ENCODE measurements at regions not wholly inside any gene's neighbourhood (a gene's known extent, or its start where the extent isn't known, plus 50 kb on each side); places are given as distances from the start of the nearest gene placed in this dataset.

GRCh38 chr3:72116226-72116625, 331.3 kb upstream of the PROK2 start:
- Histone ChIP-seq H3K56ac (ENCODE audit: low read length) (no peak overlapping the region), H2AK5ac (ENCODE audit: low read length) (no peak overlapping the region), H4K8ac (ENCODE audit: low read depth, low read length) (no peak overlapping the region), H3K9ac (ENCODE audit: low read length) (no peak overlapping the region), H3K23ac (ENCODE audit: low read length) (no peak overlapping the region), H3K79me2 (ENCODE audit: control insufficient read depth, insufficient read depth, low read length) (no peaks in the 10 kb centered on the region), H3K27me3 (ENCODE audit: insufficient read depth, low read length, poor library complexity) (no peaks in the 10 kb centered on the region), H4K5ac (ENCODE audit: low read length) (no peak overlapping the region), H2BK15ac (replicated peaks; ENCODE audit: low read depth) (no peak overlapping the region), H3K27ac (ENCODE audit: low read depth, low read length) (no peak overlapping the region), H3K4me1 (ENCODE audit: control insufficient read depth, low read depth, low read length) (no peaks in the 10 kb centered on the region), H3K18ac (ENCODE audit: low read length) (no peak overlapping the region), H3K4me3 (ENCODE audit: low read length) (no peak overlapping the region), H2BK120ac (ENCODE audit: low read depth, low read length) (no peak overlapping the region), H3K4me2 (ENCODE audit: low read length) (no peak overlapping the region), H3K79me1 (ENCODE audit: low read length) (no peaks in the 10 kb centered on the region), H3K4ac (ENCODE audit: low read depth, low read length) (no peak overlapping the region), H3K36me3 (ENCODE audit: control insufficient read depth, insufficient read depth, low read length) (no peaks in the 10 kb centered on the region), H2BK5ac (ENCODE audit: low read length) (no peak overlapping the region)
- no peak for DNase-seq
- no CpG with 5 or more reads among the region's 7 CpGs for WGBS (ENCODE audit: extremely low coverage, insufficient coverage, low lambda C conversion rate)

- Histone ChIP-seq H3K79me2 (ENCODE audit: control insufficient read depth, insufficient read depth, low read length) (no peaks in the 10 kb centered on the region), H2BK5ac (ENCODE audit: low read length) (no peak overlapping the region), H3K18ac (ENCODE audit: low read length) (no peak overlapping the region), H3K4me3 (ENCODE audit: low read length) (no peak overlapping the region), H4K5ac (ENCODE audit: low read length) (no peak overlapping the region), H3K9ac (ENCODE audit: low read length) (no peak overlapping the region), H2BK120ac (ENCODE audit: low read depth, low read length) (no peak overlapping the region), H3K56ac (ENCODE audit: low read length) (no peak overlapping the region), H3K4me1 (ENCODE audit: control insufficient read depth, low read depth, low read length) (no peaks in the 10 kb centered on the region), H3K4ac (ENCODE audit: low read depth, low read length) (no peak overlapping the region), H3K27ac (ENCODE audit: low read depth, low read length) (no peak overlapping the region), H3K27me3 (ENCODE audit: insufficient read depth, low read length, poor library complexity) (no peaks in the 10 kb centered on the region), H3K4me2 (ENCODE audit: low read length) (no peak overlapping the region), H2BK15ac (replicated peaks; ENCODE audit: low read depth) (no peak overlapping the region), H3K23ac (ENCODE audit: low read length) (no peak overlapping the region), H2AK5ac (ENCODE audit: low read length) (no peak overlapping the region), H3K36me3 (ENCODE audit: control insufficient read depth, insufficient read depth, low read length) (no peaks in the 10 kb centered on the region), H4K8ac (ENCODE audit: low read depth, low read length) (no peak overlapping the region), H3K79me1 (ENCODE audit: low read length) (no peaks in the 10 kb centered on the region)
- WGBS (ENCODE audit: extremely low coverage, insufficient coverage, low lambda C conversion rate) = no CpG with 5 or more reads among the region's 6 CpGs
- no peak for DNase-seq
Measured at GRCh38 chr3:72115307-72115706, 330.4 kb upstream of the PROK2 start.

- no peak overlapping the region for H2BK15ac ChIP-seq (replicated peaks; ENCODE audit: low read depth)
- no peak overlapping the region for H3K56ac ChIP-seq (ENCODE audit: low read length)
- no peak overlapping the region for H3K27ac ChIP-seq (ENCODE audit: low read depth, low read length)
- H2AK5ac ChIP-seq (ENCODE audit: low read length) = no peak overlapping the region
- no peak overlapping the region for H3K4me3 ChIP-seq (ENCODE audit: low read length)
- no peaks in the 10 kb centered on the region for H3K36me3 ChIP-seq (ENCODE audit: control insufficient read depth, insufficient read depth, low read length)
- no peaks in the 10 kb centered on the region for H3K79me1 ChIP-seq (ENCODE audit: low read length)
- no peak overlapping the region for H3K9ac ChIP-seq (ENCODE audit: low read length)
- no peak overlapping the region for H3K4ac ChIP-seq (ENCODE audit: low read depth, low read length)
- DNase-seq = no peak
- no peak overlapping the region for H2BK5ac ChIP-seq (ENCODE audit: low read length)
- H3K4me1 ChIP-seq (ENCODE audit: control insufficient read depth, low read depth, low read length) = no peaks in the 10 kb centered on the region
- H4K5ac ChIP-seq (ENCODE audit: low read length) = no peak overlapping the region
- no peaks in the 10 kb centered on the region for H3K79me2 ChIP-seq (ENCODE audit: control insufficient read depth, insufficient read depth, low read length)
- no peak overlapping the region for H4K8ac ChIP-seq (ENCODE audit: low read depth, low read length)
- H3K27me3 ChIP-seq (ENCODE audit: insufficient read depth, low read length, poor library complexity) = no peaks in the 10 kb centered on the region
- no CpG with 5 or more reads among the region's 5 CpGs for WGBS (ENCODE audit: extremely low coverage, insufficient coverage, low lambda C conversion rate)
- H3K23ac ChIP-seq (ENCODE audit: low read length) = no peak overlapping the region
- no peak overlapping the region for H3K18ac ChIP-seq (ENCODE audit: low read length)
- H3K4me2 ChIP-seq (ENCODE audit: low read length) = no peak overlapping the region
- no peak overlapping the region for H2BK120ac ChIP-seq (ENCODE audit: low read depth, low read length)
Measured at GRCh38 chr3:72114773-72115172, 329.8 kb upstream of the PROK2 start.

- Histone ChIP-seq H2BK5ac (ENCODE audit: low read length) (no peak overlapping the region), H3K9ac (ENCODE audit: low read length) (no peak overlapping the region), H4K5ac (ENCODE audit: low read length) (no peak overlapping the region), H2BK120ac (ENCODE audit: low read depth, low read length) (no peak overlapping the region), H3K27ac (ENCODE audit: low read depth, low read length) (no peak overlapping the region), H2AK5ac (ENCODE audit: low read length) (no peak overlapping the region), H3K4me1 (ENCODE audit: control insufficient read depth, low read depth, low read length) (no peaks in the 10 kb centered on the region), H3K4me3 (ENCODE audit: low read length) (no peak overlapping the region), H3K4me2 (ENCODE audit: low read length) (no peak overlapping the region), H3K23ac (ENCODE audit: low read length) (no peak overlapping the region), H3K4ac (ENCODE audit: low read depth, low read length) (no peak overlapping the region), H3K27me3 (ENCODE audit: insufficient read depth, low read length, poor library complexity) (no peaks in the 10 kb centered on the region), H3K79me1 (ENCODE audit: low read length) (no peaks in the 10 kb centered on the region), H3K36me3 (ENCODE audit: control insufficient read depth, insufficient read depth, low read length) (no peaks in the 10 kb centered on the region), H3K79me2 (ENCODE audit: control insufficient read depth, insufficient read depth, low read length) (no peaks in the 10 kb centered on the region), H3K56ac (ENCODE audit: low read length) (no peak overlapping the region), H3K18ac (ENCODE audit: low read length) (no peak overlapping the region), H2BK15ac (replicated peaks; ENCODE audit: low read depth) (no peak overlapping the region), H4K8ac (ENCODE audit: low read depth, low read length) (no peak overlapping the region)
- DNase-seq = no peak
- no CpG with 5 or more reads among the region's 3 CpGs for WGBS (ENCODE audit: extremely low coverage, insufficient coverage, low lambda C conversion rate)
Measured at GRCh38 chr3:72113964-72114363, 329.0 kb upstream of the PROK2 start.

- Histone ChIP-seq H4K5ac (ENCODE audit: low read length) (no peak overlapping the region), H3K36me3 (ENCODE audit: control insufficient read depth, insufficient read depth, low read length) (no peaks in the 10 kb centered on the region), H3K4me2 (ENCODE audit: low read length) (no peak overlapping the region), H3K27ac (ENCODE audit: low read depth, low read length) (no peak overlapping the region), H3K56ac (ENCODE audit: low read length) (no peak overlapping the region), H3K79me2 (ENCODE audit: control insufficient read depth, insufficient read depth, low read length) (no peaks in the 10 kb centered on the region), H2BK5ac (ENCODE audit: low read length) (no peak overlapping the region), H3K18ac (ENCODE audit: low read length) (no peak overlapping the region), H2BK120ac (ENCODE audit: low read depth, low read length) (no peak overlapping the region), H3K4me3 (ENCODE audit: low read length) (no peak overlapping the region), H3K27me3 (ENCODE audit: insufficient read depth, low read length, poor library complexity) (no peaks in the 10 kb centered on the region), H3K4me1 (ENCODE audit: control insufficient read depth, low read depth, low read length) (no peaks in the 10 kb centered on the region), H3K4ac (ENCODE audit: low read depth, low read length) (no peak overlapping the region), H2BK15ac (replicated peaks; ENCODE audit: low read depth) (no peak overlapping the region), H2AK5ac (ENCODE audit: low read length) (no peak overlapping the region), H3K23ac (ENCODE audit: low read length) (no peak overlapping the region), H4K8ac (ENCODE audit: low read depth, low read length) (no peak overlapping the region), H3K9ac (ENCODE audit: low read length) (no peak overlapping the region), H3K79me1 (ENCODE audit: low read length) (no peaks in the 10 kb centered on the region)
- no CpG with 5 or more reads among the region's 1 CpG for WGBS (ENCODE audit: extremely low coverage, insufficient coverage, low lambda C conversion rate)
- DNase-seq = no peak
Measured at GRCh38 chr3:72113564-72113963, 328.6 kb upstream of the PROK2 start.

GRCh38 chr3:72112435-72112834, 327.5 kb upstream of the PROK2 start:
- no peak overlapping the region for H2AK5ac ChIP-seq (ENCODE audit: low read length)
- H2BK5ac ChIP-seq (ENCODE audit: low read length) = no peak overlapping the region
- no peak overlapping the region for H3K18ac ChIP-seq (ENCODE audit: low read length)
- no peak overlapping the region for H3K23ac ChIP-seq (ENCODE audit: low read length)
- no peak overlapping the region for H3K4me2 ChIP-seq (ENCODE audit: low read length)
- no peaks in the 10 kb centered on the region for H3K36me3 ChIP-seq (ENCODE audit: control insufficient read depth, insufficient read depth, low read length)
- H4K5ac ChIP-seq (ENCODE audit: low read length) = no peak overlapping the region
- no peaks in the 10 kb centered on the region for H3K79me2 ChIP-seq (ENCODE audit: control insufficient read depth, insufficient read depth, low read length)
- H2BK120ac ChIP-seq (ENCODE audit: low read depth, low read length) = no peak overlapping the region
- no peak overlapping the region for H4K8ac ChIP-seq (ENCODE audit: low read depth, low read length)
- H3K27me3 ChIP-seq (ENCODE audit: insufficient read depth, low read length, poor library complexity) = no peaks in the 10 kb centered on the region
- no peak overlapping the region for H3K4me3 ChIP-seq (ENCODE audit: low read length)
- H3K79me1 ChIP-seq (ENCODE audit: low read length) = no peaks in the 10 kb centered on the region
- no peak overlapping the region for H3K56ac ChIP-seq (ENCODE audit: low read length)
- no peak overlapping the region for H2BK15ac ChIP-seq (replicated peaks; ENCODE audit: low read depth)
- H3K9ac ChIP-seq (ENCODE audit: low read length) = no peak overlapping the region
- DNase-seq = no peak
- WGBS (ENCODE audit: extremely low coverage, insufficient coverage, low lambda C conversion rate) = no CpG with 5 or more reads among the region's 3 CpGs
- no peak overlapping the region for H3K27ac ChIP-seq (ENCODE audit: low read depth, low read length)
- no peaks in the 10 kb centered on the region for H3K4me1 ChIP-seq (ENCODE audit: control insufficient read depth, low read depth, low read length)
- H3K4ac ChIP-seq (ENCODE audit: low read depth, low read length) = no peak overlapping the region

Data from mesendoderm (in vitro differentiated cells).